CD4-positive, alpha-beta T cell (primary cell): ENCODE measurements at regions not wholly inside any gene's neighbourhood (a gene's known extent, or its start where the extent isn't known, plus 50 kb on each side); places are given as distances from the start of the nearest gene placed in this dataset.

Experiments
- ATAC-seq: fragments of 200-7000 bp; cut with Tn5 transposase; one replicate; pipeline ENCODE4 v1.10.0; 2022; ENCODE audit warnings: mild to moderate bottlenecking; ENCODE audit not compliant: poor library complexity
- CTCF ChIA-PET: fragments of 350-600 bp; sonication (Branson Sonifier 250); formaldehyde crosslinking; loops from one replicate; lab custom pipeline; 2021; ENCODE audit warnings: antibody characterized with exemption, inconsistent platforms; lab: Charles Lee
- POLR2A ChIA-PET: fragments of 350-600 bp; sonication (Branson Sonifier 250); formaldehyde crosslinking; loops from one replicate; lab custom pipeline; 2021; ENCODE audit warnings: antibody characterized with exemption, inconsistent platforms; lab: Charles Lee
- DNase-seq, 14 experiments: peaks; one replicate each; pipeline ENCODE4 v3.0.0-alpha.2; 2013 to 2020; ENCODE audit warnings: mixed read lengths in 2 of 14
- H3K27ac ChIP-seq, 2 donors: one replicate each; pipeline versions ENCODE4 v1.5.1 to v1.7.0; 2013; ENCODE audit warnings: low read length in 2 of 2, low read depth in 1 of 2, mild to moderate bottlenecking in 1 of 2
- H3K27me3 ChIP-seq, 2 experiments: 1 replicate in 1 of 2; 2 replicates in 1 of 2; pipeline versions ENCODE4 v1.6.1 to v1.7.0; 2013; ENCODE audit warnings: low read length in 2 of 2, control low read depth in 1 of 2, mild to moderate bottlenecking in 1 of 2, moderate library complexity in 1 of 2; ENCODE audit not compliant: insufficient read depth in 2 of 2, control insufficient read depth in 1 of 2
- H3K36me3 ChIP-seq: one replicate; pipeline ENCODE4 v1.6.1; 2013; ENCODE audit warnings: low read length, control low read depth; ENCODE audit not compliant: insufficient read depth
- H3K4me1 ChIP-seq: one replicate; pipeline ENCODE4 v1.6.1; 2013; ENCODE audit warnings: low read length, control low read depth; ENCODE audit not compliant: insufficient read depth
- H3K4me3 ChIP-seq: one replicate; pipeline ENCODE4 v1.5.1; 2013; ENCODE audit warnings: mild to moderate bottlenecking, low read length, moderate library complexity
- H3K9me3 ChIP-seq, 2 experiments: 1 replicate in 1 of 2; 2 replicates in 1 of 2; pipeline versions ENCODE4 v1.6.1 to v1.7.0; 2013; ENCODE audit warnings: low read length in 2 of 2, mild to moderate bottlenecking in 2 of 2, control low read depth in 1 of 2, moderate library complexity in 1 of 2; ENCODE audit not compliant: control insufficient read depth in 1 of 2, insufficient read depth in 1 of 2
- H3K27ac Mint-ChIP-seq: one replicate; pipeline ENCODE4 v1.8.0; 2020; ENCODE audit warnings: mixed read lengths
- H3K27me3 Mint-ChIP-seq: one replicate; pipeline ENCODE4 v1.8.0; 2021; ENCODE audit warnings: mixed read lengths
- H3K36me3 Mint-ChIP-seq: one replicate; pipeline ENCODE4 v1.8.0; 2021; ENCODE audit warnings: low read depth, mixed read lengths
- H3K4me1 Mint-ChIP-seq: one replicate; pipeline ENCODE4 v1.8.0; 2021; ENCODE audit warnings: low read depth, mixed read lengths
- H3K4me3 Mint-ChIP-seq: one replicate; pipeline ENCODE4 v1.8.0; 2020; ENCODE audit warnings: mild to moderate bottlenecking, mixed read lengths
- H3K9me3 Mint-ChIP-seq: one replicate; pipeline ENCODE4 v1.8.0; 2020; ENCODE audit warnings: mixed read lengths
- intact Hi-C, 2 experiments: fragments of 100-400 bp; cut with DNase I in 1 of 2; cut with micrococcal nuclease in 1 of 2; formaldehyde crosslinking; loops; one replicate each; pipeline versions ENCODE4 v1.15.1 to v1.9.0; 2023 to 2025; cut with DNase I, micrococcal nuclease
- TF ChIP-seq, protein P1 (sequence below): fragments of 200-600 bp; IDR thresholded peaks from one replicate; pipeline ENCODE4 v1.8.0; 2022; ENCODE audit warnings: antibody characterized with exemption, mild to moderate bottlenecking

DNA sequence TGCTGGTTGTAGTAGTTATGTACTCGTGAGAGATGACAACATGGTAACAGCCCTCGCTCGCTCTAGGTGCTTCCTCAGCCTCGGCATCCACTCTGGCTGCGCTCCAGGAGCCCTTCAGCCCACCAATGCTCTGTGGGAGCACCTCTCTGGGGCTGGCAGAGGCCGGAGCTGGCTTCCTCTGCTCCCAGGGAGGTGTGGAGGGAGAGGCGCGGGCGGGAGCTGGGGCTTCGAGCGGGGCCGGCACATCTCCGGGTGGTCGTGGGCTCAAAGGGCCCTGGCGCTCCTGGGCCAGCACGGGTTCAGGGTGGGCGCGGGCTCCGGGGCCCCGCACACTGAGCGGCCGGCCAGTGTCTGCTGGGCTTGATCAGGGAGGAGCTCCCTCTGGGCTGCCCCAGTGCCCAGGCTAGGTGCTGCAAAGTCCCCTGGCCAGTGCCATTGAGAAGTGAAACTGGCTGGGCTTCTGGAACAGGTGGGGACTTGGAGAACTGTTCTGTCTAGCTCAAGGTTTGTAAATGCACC, 1012.1 kb downstream of the CNTNAP5 start:
- ChIA-PET POLR2A (no interaction called here), CTCF (no interaction called here)
- peaks cover 16% of the 10 kb centered on the region for H3K9me3 Mint-ChIP-seq

DNA sequence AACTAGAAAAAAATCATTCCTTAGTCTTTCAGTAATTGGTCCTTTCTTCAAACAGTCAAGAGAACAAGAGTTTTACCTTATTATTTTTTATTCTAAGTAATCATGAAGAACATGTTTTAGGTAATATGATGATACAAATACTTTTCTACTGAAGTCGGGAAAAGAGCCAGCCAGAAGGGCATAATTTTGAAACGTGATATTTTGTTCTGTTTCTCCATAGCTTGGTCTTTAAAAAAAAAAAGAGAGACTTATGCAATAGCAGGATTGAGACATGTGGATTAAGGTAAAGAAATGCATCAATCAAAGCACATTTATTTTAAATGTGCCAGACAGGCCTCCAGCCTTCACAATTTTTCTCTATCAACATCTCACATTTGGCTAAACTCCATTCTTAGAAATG, 1016.8 kb downstream of the CNTNAP5 start:
- no peak overlapping the region for H3K4me3 ChIP-seq
- Mint-ChIP-seq H3K4me1 (no peaks in the 10 kb centered on the region), H3K27me3 (no peaks in the 10 kb centered on the region), H3K36me3 (no peaks in the 10 kb centered on the region), H3K27ac (no peak overlapping the region), H3K4me3 (no peak overlapping the region), H3K9me3 (peaks cover 5% of the 10 kb centered on the region)
- no peaks in the 10 kb centered on the region for H3K27me3 ChIP-seq
- POLR2A ChIA-PET: no interaction called here
- TF ChIP-seq, protein P1, sequence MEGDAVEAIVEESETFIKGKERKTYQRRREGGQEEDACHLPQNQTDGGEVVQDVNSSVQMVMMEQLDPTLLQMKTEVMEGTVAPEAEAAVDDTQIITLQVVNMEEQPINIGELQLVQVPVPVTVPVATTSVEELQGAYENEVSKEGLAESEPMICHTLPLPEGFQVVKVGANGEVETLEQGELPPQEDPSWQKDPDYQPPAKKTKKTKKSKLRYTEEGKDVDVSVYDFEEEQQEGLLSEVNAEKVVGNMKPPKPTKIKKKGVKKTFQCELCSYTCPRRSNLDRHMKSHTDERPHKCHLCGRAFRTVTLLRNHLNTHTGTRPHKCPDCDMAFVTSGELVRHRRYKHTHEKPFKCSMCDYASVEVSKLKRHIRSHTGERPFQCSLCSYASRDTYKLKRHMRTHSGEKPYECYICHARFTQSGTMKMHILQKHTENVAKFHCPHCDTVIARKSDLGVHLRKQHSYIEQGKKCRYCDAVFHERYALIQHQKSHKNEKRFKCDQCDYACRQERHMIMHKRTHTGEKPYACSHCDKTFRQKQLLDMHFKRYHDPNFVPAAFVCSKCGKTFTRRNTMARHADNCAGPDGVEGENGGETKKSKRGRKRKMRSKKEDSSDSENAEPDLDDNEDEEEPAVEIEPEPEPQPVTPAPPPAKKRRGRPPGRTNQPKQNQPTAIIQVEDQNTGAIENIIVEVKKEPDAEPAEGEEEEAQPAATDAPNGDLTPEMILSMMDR: no peak
- intact Hi-C loops: no loop called here
- DNase-seq (no peak), ATAC-seq (no peak)
- no peak overlapping the region for H3K27ac ChIP-seq
- CTCF ChIA-PET: no interaction called here
- H3K9me3 ChIP-seq: peaks cover 0 to 7% of the 10 kb centered on the region in 2 experiments
- no peaks in the 10 kb centered on the region for H3K36me3 ChIP-seq
- H3K4me1 ChIP-seq: no peaks in the 10 kb centered on the region

More for the DNA sequence above, 1012.1 kb downstream of the CNTNAP5 start:
- H3K27ac Mint-ChIP-seq: no peak overlapping the region
- no peaks in the 10 kb centered on the region for H3K27me3 Mint-ChIP-seq
- H3K36me3 ChIP-seq: no peaks in the 10 kb centered on the region
- no peak overlapping the region for H3K4me3 ChIP-seq
- H3K9me3 ChIP-seq: peaks cover 0 to 7% of the 10 kb centered on the region in 2 experiments
- intact Hi-C loops: no loop called here
- DNase-seq (no peak), ATAC-seq (no peak)
- no peaks in the 10 kb centered on the region for H3K4me1 Mint-ChIP-seq
- H3K36me3 Mint-ChIP-seq: no peaks in the 10 kb centered on the region
- H3K4me3 Mint-ChIP-seq: no peak overlapping the region
- H3K27ac ChIP-seq: no peak overlapping the region
- TF ChIP-seq, protein P1: no peak
- no peaks in the 10 kb centered on the region for H3K27me3 ChIP-seq
- H3K4me1 ChIP-seq: no peaks in the 10 kb centered on the region

DNA sequence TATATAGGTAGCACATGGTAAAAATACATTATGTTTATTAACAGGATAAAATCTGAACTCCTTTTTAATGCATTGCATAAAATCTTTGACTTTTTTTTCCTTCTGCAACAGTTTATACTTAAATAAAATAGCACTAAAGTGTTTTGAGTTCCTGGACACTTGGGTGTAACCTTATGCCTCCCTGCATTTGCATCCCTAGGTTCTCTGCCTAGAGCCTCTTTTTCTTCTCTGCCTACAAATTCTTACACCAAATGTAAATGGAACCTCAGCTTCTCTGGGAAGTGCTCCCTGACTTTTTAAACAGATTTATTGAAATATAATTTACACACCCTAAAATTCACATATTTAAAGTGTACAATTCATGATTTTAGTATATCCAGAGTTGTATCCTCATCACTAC, 1017.6 kb downstream of the CNTNAP5 start:
- Mint-ChIP-seq H3K36me3 (no peaks in the 10 kb centered on the region), H3K27ac (no peak overlapping the region), H3K4me3 (no peak overlapping the region), H3K9me3 (peaks cover 5% of the 10 kb centered on the region), H3K27me3 (no peaks in the 10 kb centered on the region), H3K4me1 (no peaks in the 10 kb centered on the region)
- H3K27me3 ChIP-seq: no peaks in the 10 kb centered on the region
- DNase-seq (no peak), ATAC-seq (no peak)
- ChIA-PET POLR2A (no interaction called here), CTCF (no interaction called here)
- no peaks in the 10 kb centered on the region for H3K4me1 ChIP-seq
- no peaks in the 10 kb centered on the region for H3K36me3 ChIP-seq
- TF ChIP-seq, protein P1: no peak
- no peaks in the 10 kb centered on the region for H3K9me3 ChIP-seq
- no peak overlapping the region for H3K4me3 ChIP-seq
- no peak overlapping the region for H3K27ac ChIP-seq
- intact Hi-C loops: no loop called here
